ENCODE measurements at regions not wholly inside any gene's neighbourhood (a gene's known extent, or its start where the extent isn't known, plus 50 kb on each side); places are given as distances from the start of the nearest gene placed in this dataset.

- Histone ChIP-seq H3K36me3 (no peaks in the 10 kb centered on the region), H3K4me3 (no peak overlapping the region), H3K4me1 (peaks cover 0 to 11% (median 3%) of the 10 kb centered on the region in 3 donors), H3K27ac (no peak overlapping the region), H3K27me3 (no peaks in the 10 kb centered on the region), H3K9me3 (no peaks in the 10 kb centered on the region)
- WGBS, 2 donors (ENCODE audit: low coverage in 1 of 2) = 21 to 27% methylated on average over 2 of the region's 2 CpGs
- no peak for TF ChIP-seq POLR2A (IDR thresholded peaks at IDR 0.05)
- TF ChIP-seq, protein P1, sequence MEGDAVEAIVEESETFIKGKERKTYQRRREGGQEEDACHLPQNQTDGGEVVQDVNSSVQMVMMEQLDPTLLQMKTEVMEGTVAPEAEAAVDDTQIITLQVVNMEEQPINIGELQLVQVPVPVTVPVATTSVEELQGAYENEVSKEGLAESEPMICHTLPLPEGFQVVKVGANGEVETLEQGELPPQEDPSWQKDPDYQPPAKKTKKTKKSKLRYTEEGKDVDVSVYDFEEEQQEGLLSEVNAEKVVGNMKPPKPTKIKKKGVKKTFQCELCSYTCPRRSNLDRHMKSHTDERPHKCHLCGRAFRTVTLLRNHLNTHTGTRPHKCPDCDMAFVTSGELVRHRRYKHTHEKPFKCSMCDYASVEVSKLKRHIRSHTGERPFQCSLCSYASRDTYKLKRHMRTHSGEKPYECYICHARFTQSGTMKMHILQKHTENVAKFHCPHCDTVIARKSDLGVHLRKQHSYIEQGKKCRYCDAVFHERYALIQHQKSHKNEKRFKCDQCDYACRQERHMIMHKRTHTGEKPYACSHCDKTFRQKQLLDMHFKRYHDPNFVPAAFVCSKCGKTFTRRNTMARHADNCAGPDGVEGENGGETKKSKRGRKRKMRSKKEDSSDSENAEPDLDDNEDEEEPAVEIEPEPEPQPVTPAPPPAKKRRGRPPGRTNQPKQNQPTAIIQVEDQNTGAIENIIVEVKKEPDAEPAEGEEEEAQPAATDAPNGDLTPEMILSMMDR (IDR thresholded peaks at IDR 0.05) = no peak
- no peak for TF ChIP-seq POLR2AphosphoS5 (IDR thresholded peaks at IDR 0.05)
- TF ChIP-seq EP300 (IDR thresholded peaks at IDR 0.05) = no peak
- no peak for ATAC-seq
Observed at GRCh38 chr7:19508124-19508523, 200.7 kb downstream of the POLR1F start.

DNA sequence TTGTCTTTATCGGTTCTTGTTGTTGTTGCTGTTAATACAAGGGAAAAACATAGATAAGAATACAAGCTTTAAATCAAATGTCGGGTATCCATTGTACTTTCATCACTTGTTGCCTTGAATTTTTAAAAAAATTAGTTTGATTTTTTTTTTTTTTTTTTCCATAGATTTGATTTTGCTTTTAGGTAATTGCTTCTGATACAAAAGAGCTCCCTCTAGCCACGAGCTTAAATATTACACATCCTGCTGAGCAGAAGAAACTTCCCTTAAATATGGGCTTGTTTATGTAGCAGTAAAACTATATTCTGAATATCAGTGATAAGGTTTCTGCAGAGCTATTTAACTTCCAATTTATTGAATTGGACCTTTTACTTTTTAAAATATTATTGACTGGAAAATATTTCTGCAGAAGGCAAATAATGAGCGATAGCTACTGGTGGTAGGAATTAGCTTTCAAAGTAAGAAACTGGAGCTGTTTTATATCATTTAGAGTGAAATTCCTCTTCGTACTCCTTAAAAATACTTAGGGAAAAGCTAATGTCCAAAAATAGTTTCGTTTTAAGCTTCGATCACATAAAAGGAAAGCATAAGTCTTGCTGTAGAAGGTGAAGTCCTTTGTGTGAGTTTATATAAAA lies 216.9 kb downstream of the POLR1F start:
- no peak for ATAC-seq
- Histone ChIP-seq H3K4me1 (no peaks in the 10 kb centered on the region), H3K27me3 (no peaks in the 10 kb centered on the region), H3K27ac (no peak overlapping the region), H3K4me3 (no peak overlapping the region), H3K36me3 (no peaks in the 10 kb centered on the region), H3K9me3 (no peaks in the 10 kb centered on the region)
- TF ChIP-seq POLR2AphosphoS5 (IDR thresholded peaks at IDR 0.05) (no peak), POLR2A (IDR thresholded peaks at IDR 0.05) (no peak), EP300 (IDR thresholded peaks at IDR 0.05) (no peak)
- TF ChIP-seq, protein P1 (IDR thresholded peaks at IDR 0.05) = peak in 3 of 4 experiments; percentile 14 to 57 (median 26)
- WGBS, 2 donors (ENCODE audit: low coverage in 1 of 2) = 44 to 59% methylated on average over 7 of the region's 7 CpGs

- Histone ChIP-seq H3K4me1 (no peaks in the 10 kb centered on the region), H3K4me3 (no peak overlapping the region), H3K9me3 (no peaks in the 10 kb centered on the region), H3K27ac (no peak overlapping the region), H3K36me3 (no peaks in the 10 kb centered on the region), H3K27me3 (no peaks in the 10 kb centered on the region)
- no peak for ATAC-seq
- 76 to 86% methylated on average over 4 to 5 of the region's 5 CpGs for WGBS, 2 donors (ENCODE audit: low coverage in 1 of 2)
- TF ChIP-seq, protein P1 (IDR thresholded peaks at IDR 0.05) = no peak
- TF ChIP-seq EP300 (IDR thresholded peaks at IDR 0.05) (no peak), POLR2AphosphoS5 (IDR thresholded peaks at IDR 0.05) (no peak), POLR2A (IDR thresholded peaks at IDR 0.05) (no peak)
Observed at GRCh38 chr7:19491371-19491770, 217.5 kb downstream of the POLR1F start.

DNA sequence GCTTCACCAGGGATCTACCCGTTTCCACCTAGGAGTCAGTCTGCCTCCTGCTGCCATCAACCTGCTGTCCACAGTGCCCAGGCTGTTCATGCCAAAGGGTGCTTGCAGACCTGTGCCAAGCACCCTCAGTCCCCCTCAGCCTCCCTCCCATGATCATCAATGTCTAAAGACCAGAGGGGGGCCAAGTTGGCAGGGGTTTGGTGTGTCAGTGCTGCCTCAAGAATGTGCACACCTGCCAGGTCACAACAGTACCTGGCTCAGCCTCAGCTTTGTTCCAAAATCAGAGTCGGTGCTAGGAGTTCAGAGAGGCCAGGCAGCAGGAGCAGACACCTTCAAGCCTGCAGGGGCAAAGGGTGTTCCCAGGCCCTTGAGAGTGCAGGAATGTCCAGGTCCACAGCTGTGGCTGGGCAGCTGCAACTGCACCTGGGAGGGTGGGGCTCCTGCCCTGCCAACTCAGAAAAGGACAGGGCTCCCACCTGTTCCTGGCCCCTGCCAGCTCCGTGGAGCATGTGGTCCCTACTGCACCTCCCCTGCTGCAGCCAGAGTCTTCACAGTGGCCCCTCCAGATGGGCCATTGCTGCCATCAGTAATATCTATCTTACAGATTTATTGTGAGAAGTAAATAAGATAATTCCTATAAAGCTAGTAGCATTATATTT lies 219.5 kb downstream of the POLR1F start:
- Histone ChIP-seq H3K36me3 (no peaks in the 10 kb centered on the region), H3K27ac (no peak overlapping the region), H3K4me3 (no peak overlapping the region), H3K27me3 (no peaks in the 10 kb centered on the region), H3K4me1 (no peaks in the 10 kb centered on the region), H3K9me3 (no peaks in the 10 kb centered on the region)
- ATAC-seq = no peak
- TF ChIP-seq POLR2A (IDR thresholded peaks at IDR 0.05) = no peak
- TF ChIP-seq, protein P1 (IDR thresholded peaks at IDR 0.05) = no peak
- no peak for TF ChIP-seq EP300 (IDR thresholded peaks at IDR 0.05)
- no peak for TF ChIP-seq POLR2AphosphoS5 (IDR thresholded peaks at IDR 0.05)
- WGBS, 2 donors (ENCODE audit: low coverage in 1 of 2) = 71% methylated on average over 1 of the region's 3 CpGs; no CpG with 5 or more reads in 1 of the 2 donors

GRCh38 chr7:19488056-19488455 lies 220.8 kb downstream of the POLR1F start:
- no peaks in the 10 kb centered on the region for H3K9me3 ChIP-seq
- no peak overlapping the region for H3K4me3 ChIP-seq
- TF ChIP-seq POLR2A (IDR thresholded peaks at IDR 0.05) = no peak
- no peak for TF ChIP-seq POLR2AphosphoS5 (IDR thresholded peaks at IDR 0.05)
- no peak overlapping the region for H3K27ac ChIP-seq
- no peak for ATAC-seq
- H3K36me3 ChIP-seq = no peaks in the 10 kb centered on the region
- no peaks in the 10 kb centered on the region for H3K27me3 ChIP-seq
- 93 to 94% methylated on average over 2 of the region's 2 CpGs for WGBS, 2 donors (ENCODE audit: low coverage in 1 of 2)
- H3K4me1 ChIP-seq = no peaks in the 10 kb centered on the region

Measured in gastroesophageal sphincter (tissue), 4 donors.